OCI-LY1 (cell line): ENCODE measurements at regions not wholly inside any gene's neighbourhood (a gene's known extent, or its start where the extent isn't known, plus 50 kb on each side); places are given as distances from the start of the nearest gene placed in this dataset.

Source experiments
- H2AFZ ChIP-seq: fragments of 200-600 bp; sonication (generic), shearing (Covaris generic); 2 replicates; pipeline ENCODE4 v1.6.0; 2014; ENCODE audit warnings: antibody characterized with exemption, mild to moderate bottlenecking, low read length
- H3F3A ChIP-seq: fragments of 200-600 bp; sonication (generic), shearing (Covaris generic); 2 replicates; pipeline ENCODE4 v1.6.0; 2014; ENCODE audit warnings: mild to moderate bottlenecking, antibody characterized with exemption, low read length, moderate library complexity; ENCODE audit not compliant: insufficient read depth
- H3K27ac ChIP-seq: fragments of 200-600 bp; sonication (generic); 2 replicates; pipeline ENCODE4 v1.5.1; 2014; ENCODE audit warnings: low read length, mixed run types, mild to moderate bottlenecking, low read depth; ENCODE audit not compliant: poor library complexity, severe bottlenecking
- H3K27me3 ChIP-seq: fragments of 200-600 bp; sonication (generic); 2 replicates; pipeline ENCODE4 v1.6.0; 2014; ENCODE audit warnings: antibody characterized with exemption, mild to moderate bottlenecking, low read length, moderate library complexity; ENCODE audit not compliant: insufficient read depth
- H3K36me3 ChIP-seq: fragments of 200-600 bp; sonication (generic); 2 replicates; pipeline ENCODE4 v1.6.1; 2014; ENCODE audit warnings: mild to moderate bottlenecking, antibody characterized with exemption, low read length, moderate library complexity, mixed read lengths; ENCODE audit not compliant: insufficient read depth
- H3K4me1 ChIP-seq: fragments of 200-600 bp; sonication (generic); 2 replicates; pipeline ENCODE4 v1.5.1; 2014; ENCODE audit warnings: mild to moderate bottlenecking, low read length, moderate library complexity; ENCODE audit not compliant: insufficient read depth, severe bottlenecking
- H3K4me2 ChIP-seq: fragments of 200-600 bp; sonication (generic), shearing (Covaris generic); 2 replicates; pipeline ENCODE4 v1.6.1; 2014; ENCODE audit warnings: low read length
- H3K4me3 ChIP-seq: fragments of 200-600 bp; sonication (generic); 2 replicates; pipeline ENCODE4 v1.5.1; 2014; ENCODE audit warnings: low read length, low read depth, mild to moderate bottlenecking, mixed read lengths; ENCODE audit not compliant: poor library complexity, severe bottlenecking
- H3K79me2 ChIP-seq: fragments of 200-600 bp; shearing (Covaris generic); 2 replicates; pipeline ENCODE4 v1.6.1; 2016; ENCODE audit warnings: mixed run types, low read length, mixed read lengths; ENCODE audit not compliant: insufficient read depth
- H3K9ac ChIP-seq: fragments of 200-600 bp; sonication (generic), shearing (Covaris generic); 2 replicates; pipeline ENCODE4 v1.6.1; 2014; ENCODE audit warnings: mild to moderate bottlenecking, low read length, mixed read lengths
- H3K9me2 ChIP-seq: fragments of 200-600 bp; sonication (generic), shearing (Covaris generic); 2 replicates; pipeline ENCODE4 v1.6.1; 2014; ENCODE audit warnings: low read depth, mild to moderate bottlenecking, low read length, mixed read lengths
- H3K9me3 ChIP-seq: fragments of 200-600 bp; shearing (Covaris generic); 2 replicates; pipeline ENCODE4 v1.6.1; 2014; ENCODE audit warnings: low read length, mixed read lengths
- H4K20me1 ChIP-seq: fragments of 200-600 bp; sonication (generic), shearing (Covaris generic); 2 replicates; pipeline ENCODE4 v1.6.0; 2016; ENCODE audit warnings: mild to moderate bottlenecking, low read length; ENCODE audit not compliant: insufficient read depth
- CTCF ChIP-seq: fragments of 200-600 bp; sonication (generic), shearing (Covaris generic); IDR thresholded peaks from 2 replicates; pipeline ENCODE4 v1.5.1; 2017; ENCODE audit warnings: mild to moderate bottlenecking, antibody characterized with exemption, low read length, moderate library complexity, mixed read lengths
- EZH2 ChIP-seq: fragments of 200-600 bp; sonication (generic), shearing (Covaris generic); IDR thresholded peaks from 2 replicates; pipeline ENCODE4 v1.8.0; 2017; ENCODE audit warnings: borderline replicate concordance, mixed run types, mild to moderate bottlenecking, antibody characterized with exemption, low read length, moderate library complexity, mixed read lengths

- Histone ChIP-seq H3K27me3 (peaks cover 3% of the 10 kb centered on the region; the same call in 1 of the 2 replicates), H3F3A (no peaks in the 10 kb centered on the region), H3K4me2 (no peak overlapping the region), H2AFZ (no peak overlapping the region), H3K36me3 (no peaks in the 10 kb centered on the region), H3K4me3 (no peak overlapping the region), H3K79me2 (no peaks in the 10 kb centered on the region), H3K27ac (no peak overlapping the region), H4K20me1 (no peaks in the 10 kb centered on the region), H3K9me2 (no peaks in the 10 kb centered on the region), H3K4me1 (no peaks in the 10 kb centered on the region), H3K9ac (no peak overlapping the region), H3K9me3 (no peaks in the 10 kb centered on the region)
- TF ChIP-seq CTCF (no peak), EZH2 (no peak)
Observed at GRCh38 chr20:23198815-23199214, 112.7 kb upstream of the CD93 start.

- no peak overlapping the region for H3K9ac ChIP-seq
- no peak overlapping the region for H2AFZ ChIP-seq
- H3K27me3 ChIP-seq: peaks cover 3% of the 10 kb centered on the region; the same call in 1 of the 2 replicates
- no peaks in the 10 kb centered on the region for H3K9me3 ChIP-seq
- no peaks in the 10 kb centered on the region for H3F3A ChIP-seq
- H3K27ac ChIP-seq: no peak overlapping the region
- no peaks in the 10 kb centered on the region for H3K36me3 ChIP-seq
- H3K9me2 ChIP-seq: no peaks in the 10 kb centered on the region
- TF ChIP-seq EZH2: no peak
- TF ChIP-seq CTCF: no peak
- H4K20me1 ChIP-seq: no peaks in the 10 kb centered on the region
- H3K4me1 ChIP-seq: no peaks in the 10 kb centered on the region
- no peak overlapping the region for H3K4me2 ChIP-seq
- no peak overlapping the region for H3K4me3 ChIP-seq
- H3K79me2 ChIP-seq: no peaks in the 10 kb centered on the region
Observed at GRCh38 chr20:23197836-23198235, 111.7 kb upstream of the CD93 start.

- Histone ChIP-seq H4K20me1 (no peaks in the 10 kb centered on the region), H3K9ac (no peak overlapping the region), H3K27ac (no peak overlapping the region), H3K4me3 (no peak overlapping the region), H3K79me2 (no peaks in the 10 kb centered on the region), H3K9me2 (no peaks in the 10 kb centered on the region), H3K4me1 (no peaks in the 10 kb centered on the region), H2AFZ (no peak overlapping the region), H3K27me3 (peaks cover under 1% of the 10 kb centered on the region; the same call in 1 of the 2 replicates), H3F3A (no peaks in the 10 kb centered on the region), H3K36me3 (no peaks in the 10 kb centered on the region), H3K4me2 (no peak overlapping the region), H3K9me3 (no peaks in the 10 kb centered on the region)
- TF ChIP-seq CTCF (no peak), EZH2 (no peak)
Observed at GRCh38 chr20:23195636-23196035, 109.5 kb upstream of the CD93 start.
